ENCODE measurements at regions not wholly inside any gene's neighbourhood (a gene's known extent, or its start where the extent isn't known, plus 50 kb on each side); places are given as distances from the start of the nearest gene placed in this dataset.
A peak's percentile ranks its signal among the peaks of the same experiment; 100 is the strongest.

GRCh38 chr20:40965671-40966070 is 63.0 kb upstream of the TOP1 start:
- in situ Hi-C loops (cut with HindIII; ENCODE audit: low pct_unique_long_range_greater_than_20kb, low sequenced_read_pairs) = no loop called here

GRCh38 chr20:40966103-40966502 is 62.5 kb upstream of the TOP1 start:
- BruUV-seq (replicated peaks) = no TSS peak
- Histone ChIP-seq H3K27ac (ENCODE audit: low read length) (no peak overlapping the region), H3K4me1 (ENCODE audit: control insufficient read depth, insufficient read depth, low read length) (no peaks in the 10 kb centered on the region; the same call in 1 of the 2 replicates), H3K36me3 (ENCODE audit: control insufficient read depth, insufficient read depth, low read length) (no peaks in the 10 kb centered on the region), H3K27me3 (ENCODE audit: control insufficient read depth, insufficient read depth, low read length) (no peaks in the 10 kb centered on the region), H3K4me3 (ENCODE audit: low read depth in 2 of 2, low read length in 2 of 2) (no peak overlapping the region), H3K9me3 (ENCODE audit: control insufficient read depth, insufficient read depth, low read depth, low read length) (no peaks in the 10 kb centered on the region)
- DNase-seq (ENCODE audit: low read depth, low spot score) (peak; percentile 12), ATAC-seq (no peak)
- intact Hi-C loops (cut with micrococcal nuclease; ENCODE audit: unreplicated experiment) = no loop called here
- CTCF ChIA-PET = no interaction called here
- POLR2A ChIA-PET = no interaction called here
- in situ Hi-C loops (cut with HindIII; ENCODE audit: low pct_unique_long_range_greater_than_20kb, low sequenced_read_pairs) = no loop called here
- TF ChIP-seq REST (IDR thresholded peaks at IDR 0.05; ENCODE audit: insufficient read depth in 1 of 2, low read depth in 2 of 2, low read length in 1 of 2) (no peak), CTCF (IDR thresholded peaks at IDR 0.05) (peak; percentile 39)

More at GRCh38 chr20:40965671-40966070, 63.0 kb upstream of the TOP1 start:
- intact Hi-C loops (cut with micrococcal nuclease; ENCODE audit: unreplicated experiment) = no loop called here
- H3K27me3 ChIP-seq (ENCODE audit: control insufficient read depth, insufficient read depth, low read length) = no peaks in the 10 kb centered on the region
- ATAC-seq (no peak), DNase-seq (ENCODE audit: low read depth, low spot score) (no peak)
- ChIA-PET CTCF (interaction anchor here (0.7 kb wide), 1 partner anchor 154 kb away, joined by 9 read pairs; no protein-coding TSS in a partner anchor), POLR2A (no interaction called here)
- no peaks in the 10 kb centered on the region; the same call in 1 of the 2 replicates for H3K4me1 ChIP-seq (ENCODE audit: control insufficient read depth, insufficient read depth, low read length)
- no peaks in the 10 kb centered on the region for H3K9me3 ChIP-seq (ENCODE audit: control insufficient read depth, insufficient read depth, low read depth, low read length)
- TF ChIP-seq CTCF (IDR thresholded peaks at IDR 0.05) (no peak), REST (IDR thresholded peaks at IDR 0.05; ENCODE audit: insufficient read depth in 1 of 2, low read depth in 2 of 2, low read length in 1 of 2) (no peak), POLR2AphosphoS5 (IDR thresholded peaks at IDR 0.05; ENCODE audit: low read depth, low read length) (no peak), TCF7L2 (IDR thresholded peaks at IDR 0.05; ENCODE audit: low read depth, low read length) (no peak), SIN3A (IDR thresholded peaks at IDR 0.05; ENCODE audit: borderline replicate concordance, insufficient read depth, low read depth, low read length) (no peak)
- no peaks in the 10 kb centered on the region for H3K36me3 ChIP-seq (ENCODE audit: control insufficient read depth, insufficient read depth, low read length)
- H3K4me3 ChIP-seq (ENCODE audit: low read depth in 2 of 2, low read length in 2 of 2) = no peak overlapping the region
- no TSS peak for BruUV-seq (replicated peaks)
- no peak overlapping the region for H3K27ac ChIP-seq (ENCODE audit: low read length)

Measured in Panc1 (cell line).